ENCODE measurements at regions not wholly inside any gene's neighbourhood (a gene's known extent, or its start where the extent isn't known, plus 50 kb on each side); places are given as distances from the start of the nearest gene placed in this dataset.

DNA sequence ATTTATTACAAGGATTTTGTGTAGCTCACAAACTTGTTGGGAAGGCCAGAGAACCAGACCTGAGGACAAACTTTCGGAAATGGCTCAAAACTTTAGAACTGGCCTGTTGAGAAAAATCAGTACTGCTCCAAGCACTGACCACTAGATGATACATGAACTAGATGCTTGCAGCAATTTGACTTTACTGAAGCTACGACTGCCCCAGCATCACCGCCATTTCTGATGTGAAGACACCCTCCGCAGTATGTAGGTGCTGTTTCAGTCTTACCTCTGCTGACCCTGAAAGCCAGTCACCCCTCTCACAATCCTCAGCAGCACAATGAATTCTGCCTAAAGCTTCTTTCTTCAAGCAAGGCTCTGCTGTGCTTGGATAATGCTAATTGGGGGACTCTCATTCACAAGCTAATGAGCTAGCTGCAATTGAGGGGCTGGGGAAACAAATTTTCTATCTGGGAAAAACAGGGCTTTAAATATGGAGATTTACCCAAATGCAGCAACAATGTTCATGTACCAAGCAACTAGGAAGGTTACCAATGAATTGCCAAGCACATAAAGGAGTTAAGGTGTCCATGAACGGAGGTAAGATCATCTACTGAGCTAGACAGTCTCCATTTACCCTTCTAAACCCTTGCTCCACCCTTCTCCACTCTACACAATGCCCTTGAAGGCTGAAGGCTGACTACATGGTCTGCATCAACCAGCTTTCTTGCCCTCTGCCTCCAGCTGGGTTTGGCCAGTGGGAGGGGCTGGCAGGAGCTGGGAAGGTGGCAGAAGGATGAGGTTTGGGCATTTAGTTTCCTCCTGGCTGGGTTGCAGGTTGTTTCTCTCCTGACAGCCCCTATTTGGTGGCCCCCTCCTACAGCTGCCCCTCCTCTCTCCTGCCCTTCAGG, 53.2 kb upstream of the FSTL1 start:
- TF ChIP-seq GATA2 (IDR thresholded peaks at IDR 0.05; ENCODE audit: low read depth, low read length) (no peak), GATA3 (IDR thresholded peaks at IDR 0.05; ENCODE audit: low read depth, low read length) (no peak)
